NCI-H2171 treated with DMSO at 0.1 percent for 48 hours (cell line): ENCODE measurements at regions not wholly inside any gene's neighbourhood (a gene's known extent, or its start where the extent isn't known, plus 50 kb on each side); places are given as distances from the start of the nearest gene placed in this dataset.
"Not testable (repeated sequence)": the region's sequence is repeated elsewhere in the genome, so short reads cannot be mapped to it uniquely, and the experiment has no call there.

Source experiments
- DNase-seq: peaks from one replicate; lab custom pipeline; 2025; lab: John Stamatoyannopoulos, UW

DNA sequence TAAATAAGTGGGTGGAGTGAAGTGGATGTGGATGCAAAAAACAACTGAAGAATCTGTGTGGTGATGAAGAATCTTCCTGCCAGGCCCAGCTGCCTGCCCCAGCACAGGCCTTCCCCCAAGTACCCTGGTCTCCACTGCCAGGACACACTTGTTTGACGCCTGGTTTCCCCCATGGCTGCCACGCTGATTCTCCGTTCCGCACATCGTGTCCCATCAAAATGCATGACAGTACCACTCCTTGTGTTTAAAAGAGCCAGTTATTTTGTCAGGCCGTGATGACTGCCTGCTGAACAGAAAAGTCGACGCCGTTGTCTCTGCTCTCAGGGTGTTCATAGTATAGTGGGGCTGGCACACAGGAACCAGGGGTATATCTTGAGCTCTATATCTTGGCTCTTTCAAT, 50.3 kb upstream of the KYNU start:
- no peak for DNase-seq

DNA sequence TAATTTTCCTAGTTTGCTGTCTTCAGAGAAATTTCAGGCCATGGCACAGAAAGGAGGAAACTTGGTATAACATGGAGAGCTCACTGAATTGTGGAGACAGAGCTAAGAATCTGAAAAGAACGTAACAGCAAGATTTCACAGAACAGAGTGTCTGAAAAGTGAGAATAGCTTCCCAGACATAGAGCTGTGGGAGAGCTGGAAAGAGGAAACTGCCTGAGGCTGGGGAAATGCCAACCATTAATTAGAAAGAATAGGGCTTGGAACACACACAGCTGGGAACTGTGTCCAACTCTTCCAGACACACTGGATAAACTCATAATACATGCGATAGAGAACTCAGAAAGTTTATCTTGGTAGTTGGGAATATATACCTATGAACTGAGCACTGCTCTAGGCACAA, 51.6 kb upstream of the KYNU start:
- DNase-seq, result no peak

DNA sequence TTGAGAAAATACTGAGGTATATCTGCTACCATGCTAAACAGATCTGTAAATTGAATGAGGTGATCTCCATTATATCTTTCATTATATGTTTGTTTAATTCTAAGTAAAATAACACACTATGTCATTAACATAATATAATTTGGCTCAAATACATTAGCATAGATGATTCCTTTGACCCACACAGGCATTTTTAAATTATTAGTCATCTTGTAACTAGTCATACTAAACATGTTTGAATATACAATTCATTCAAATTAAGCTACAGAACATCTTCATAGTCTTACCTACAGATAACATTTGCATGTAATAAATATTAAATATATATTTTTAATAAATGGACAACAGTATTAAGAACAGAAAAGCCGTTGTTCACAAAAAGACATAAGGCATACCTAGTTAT, 52.7 kb upstream of the KYNU start:
- no peak for DNase-seq

DNA sequence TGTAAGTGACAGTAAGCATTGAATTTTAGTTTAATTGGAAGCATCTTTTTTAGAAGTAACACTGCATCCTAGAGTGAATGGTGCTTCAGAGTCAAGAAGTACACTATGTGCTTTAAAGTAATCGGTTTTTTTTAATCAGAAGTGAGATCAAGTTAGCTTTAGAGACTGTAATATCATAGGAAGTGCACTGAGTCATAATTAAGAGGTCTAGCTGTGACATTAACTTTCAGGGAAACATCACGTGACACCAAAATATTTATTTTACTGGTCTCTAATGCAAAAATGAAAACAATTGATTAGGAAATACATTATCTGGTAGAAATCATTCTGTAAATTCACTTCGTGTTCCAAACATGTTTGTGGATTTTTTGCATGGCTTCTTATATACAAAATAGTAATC, 55.3 kb upstream of the KYNU start:
- DNase-seq, result no peak

DNA sequence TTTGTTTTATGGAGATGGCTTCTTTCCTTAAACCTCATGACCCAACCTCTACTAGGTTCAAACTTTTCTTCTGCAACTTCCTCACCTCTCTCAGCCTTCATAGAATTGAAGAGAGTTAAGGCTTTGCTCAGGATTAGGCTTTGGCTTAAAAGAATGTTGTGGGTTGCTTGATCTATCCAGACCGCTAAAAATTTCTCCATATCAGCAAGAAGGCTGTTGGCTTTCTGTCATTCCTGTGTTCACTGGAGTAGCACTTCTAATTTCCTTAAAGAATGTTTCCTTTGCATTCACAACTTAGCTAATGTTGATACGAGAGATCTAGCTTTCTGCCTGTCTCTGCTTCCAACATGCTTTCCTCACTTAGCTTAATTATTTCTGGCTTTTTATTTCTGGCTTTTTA, 58.1 kb upstream of the KYNU start:
- no peak for DNase-seq

DNA sequence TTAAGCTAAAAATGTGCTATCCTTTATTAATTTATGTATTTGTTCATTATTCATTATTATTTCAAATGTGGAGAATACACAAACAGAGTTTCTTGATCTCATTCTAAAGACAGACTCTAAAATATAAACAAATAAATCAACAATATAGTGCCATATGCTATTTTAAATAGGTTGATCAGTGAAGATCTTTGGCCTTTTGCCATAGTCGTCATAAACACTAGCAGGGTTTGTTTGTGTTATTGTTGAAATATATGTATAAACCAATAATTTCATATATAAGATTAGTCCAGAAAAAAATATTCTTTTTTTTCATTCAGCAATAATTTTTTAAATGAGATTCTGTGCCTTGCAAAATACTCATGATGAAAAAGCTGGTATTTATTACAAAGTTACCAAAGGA, 62.1 kb upstream of the KYNU start:
- DNase-seq, result no peak

DNA sequence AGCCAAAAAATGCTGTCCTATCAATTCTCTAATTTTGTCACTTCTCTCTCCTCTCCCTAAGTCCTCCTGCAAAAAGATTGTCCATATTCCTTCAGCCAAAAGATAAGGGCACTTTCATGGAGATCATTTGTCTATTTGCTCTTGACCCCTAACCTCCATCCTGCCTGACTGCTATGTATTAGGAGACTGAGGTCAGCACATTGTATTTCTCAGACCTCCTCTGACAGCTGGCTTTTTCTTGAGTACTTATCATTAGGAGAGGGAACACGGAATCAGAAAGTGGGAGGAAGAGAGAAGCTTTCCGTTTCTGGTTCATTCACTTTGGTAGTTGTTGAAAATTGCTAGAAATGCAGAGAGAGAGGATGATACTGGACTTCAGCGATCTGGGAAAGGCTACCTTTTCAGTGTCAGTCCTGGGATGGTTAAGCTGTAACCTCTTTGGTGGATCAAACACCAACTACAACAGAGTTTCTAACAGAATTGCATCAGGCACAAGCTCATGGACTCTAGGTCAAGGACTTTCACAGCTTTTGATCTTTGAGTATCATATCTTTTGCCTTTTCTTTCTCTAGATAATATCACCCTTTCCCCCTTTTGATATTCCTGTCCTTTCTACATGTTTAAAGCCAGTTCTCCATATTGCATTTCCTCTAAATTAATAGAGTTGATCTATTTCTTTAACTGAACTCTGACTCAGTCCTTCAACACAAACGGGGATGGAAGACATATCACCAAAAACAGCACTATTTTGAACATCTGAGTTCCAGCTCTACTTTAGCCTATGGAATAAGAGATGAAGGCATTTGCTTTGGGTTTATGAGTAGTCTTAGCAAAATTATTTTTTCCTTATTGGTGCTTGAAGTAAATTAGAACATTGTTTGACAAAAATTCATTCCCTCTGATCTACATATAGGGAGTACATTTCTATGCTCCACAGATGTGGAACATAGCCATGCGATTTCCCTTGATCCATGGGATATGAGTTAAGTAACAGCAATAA, 63.3 kb upstream of the KYNU start:
- DNase-seq, result no peak

DNA sequence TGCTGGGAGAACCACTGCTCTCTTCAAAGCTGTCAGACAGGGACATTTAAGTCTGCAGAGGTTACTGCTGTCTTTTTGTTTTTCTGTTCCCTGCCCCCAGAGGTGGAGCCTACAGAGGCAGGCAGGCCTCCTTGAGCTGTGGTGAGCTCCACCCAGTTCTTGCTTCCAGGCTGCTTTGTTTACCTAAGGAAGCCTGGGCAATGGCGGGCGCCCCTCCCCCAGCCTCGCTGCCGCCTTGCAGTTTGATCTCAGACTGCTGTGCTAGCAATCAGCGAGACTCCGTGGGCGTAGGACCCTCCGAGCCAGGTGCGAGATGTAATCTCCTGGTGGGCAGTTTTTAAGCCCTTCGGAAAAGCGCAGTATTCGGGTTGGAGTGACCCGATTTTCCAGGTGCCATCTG, 65.8 kb upstream of the KYNU start:
- not testable (repeated sequence) for DNase-seq

DNA sequence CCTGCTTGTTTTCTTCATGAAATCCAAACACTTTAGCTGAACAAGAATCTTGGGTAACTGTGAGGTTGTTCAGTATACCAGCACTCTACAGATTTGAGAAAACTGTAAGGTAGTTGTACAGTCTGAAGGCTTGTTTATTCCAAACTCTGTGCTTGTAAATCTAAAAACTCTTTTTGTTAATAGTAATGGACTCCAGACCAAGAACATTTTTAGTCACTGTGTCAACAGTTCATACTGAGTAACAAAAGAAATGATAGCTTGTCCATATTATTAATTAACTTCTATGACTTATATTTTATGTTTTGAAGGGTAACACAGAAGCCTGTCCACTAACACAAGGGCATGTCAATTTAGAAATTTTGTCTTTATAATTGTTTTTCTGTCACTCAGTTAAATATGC, 72.2 kb upstream of the KYNU start:
- DNase-seq, result no peak

DNA sequence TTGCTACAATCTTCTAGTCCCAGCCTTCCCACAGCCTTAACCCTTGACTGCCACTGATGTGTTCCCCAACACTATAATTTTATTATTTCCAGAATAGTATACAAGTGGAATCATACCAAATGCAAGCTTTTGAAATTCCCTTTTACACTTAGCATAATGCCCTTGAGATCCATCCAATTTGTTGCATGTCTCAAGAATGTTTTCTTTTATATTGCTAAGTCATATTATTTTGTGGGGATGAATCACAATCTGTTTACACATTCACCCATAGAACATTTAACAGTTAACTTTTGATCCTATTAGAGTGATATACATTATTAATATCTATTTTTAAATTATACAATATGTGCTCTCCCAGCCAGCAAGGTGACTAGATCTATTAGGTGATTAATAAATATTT, 74.3 kb upstream of the KYNU start:
- DNase-seq, result no peak

DNA sequence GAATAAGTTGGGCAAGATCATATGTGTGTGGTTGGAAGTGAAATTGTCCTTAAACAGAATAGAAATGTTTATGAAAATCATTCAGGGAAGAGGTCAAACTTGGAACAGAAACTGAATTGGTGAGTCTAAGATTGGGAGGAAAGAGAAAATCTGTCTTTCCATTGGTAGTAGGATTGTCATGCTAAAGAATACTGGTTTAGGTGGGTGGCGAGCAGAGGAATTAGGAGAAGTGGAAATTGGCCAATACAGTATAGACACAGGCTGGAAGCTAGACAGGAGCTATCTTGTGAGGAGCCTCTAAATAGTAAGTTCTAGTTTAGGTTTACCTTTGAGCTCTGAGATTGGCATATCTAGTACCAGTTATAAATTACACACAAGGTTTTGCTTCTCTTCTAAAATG, 80.9 kb upstream of the KYNU start:
- DNase-seq, result no peak

DNA sequence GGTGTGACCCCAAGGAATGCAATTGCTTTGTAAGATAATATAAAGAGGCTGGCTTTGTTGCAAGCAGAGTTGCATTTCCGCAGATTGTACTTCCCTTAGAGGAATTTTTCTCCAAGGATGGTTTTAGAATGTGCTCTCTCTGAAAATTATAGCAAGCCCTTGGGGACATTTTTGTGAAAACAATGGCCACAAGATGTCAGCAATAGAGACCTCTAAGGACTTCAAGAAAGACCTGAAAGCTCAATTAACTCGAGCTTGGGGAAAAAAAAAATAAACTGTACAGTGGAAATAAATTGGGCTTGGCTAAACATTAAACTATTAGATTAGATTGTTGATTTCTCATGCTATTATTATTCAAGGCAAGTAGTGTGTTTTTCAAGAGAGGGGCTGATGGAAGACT, 81.3 kb upstream of the KYNU start:
- no peak for DNase-seq

DNA sequence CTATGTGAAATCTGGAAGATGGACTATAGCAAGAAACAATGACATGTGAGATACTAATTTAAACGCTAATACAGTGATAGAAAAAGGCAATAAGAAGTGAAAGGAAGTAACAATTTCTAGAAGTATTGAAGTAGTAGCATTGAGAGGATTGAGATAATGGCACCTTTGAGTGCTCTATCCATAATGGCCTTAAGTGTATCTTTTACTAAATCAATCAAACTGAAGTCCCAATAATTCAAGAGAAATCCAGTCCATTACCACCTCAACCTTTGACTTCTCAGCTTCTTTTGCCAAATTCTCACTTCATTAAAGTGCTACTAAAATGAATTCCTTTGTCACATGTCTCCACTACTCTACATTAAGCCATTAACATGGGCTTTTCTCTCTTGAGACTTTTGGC, 82.6 kb upstream of the KYNU start:
- DNase-seq, result no peak

DNA sequence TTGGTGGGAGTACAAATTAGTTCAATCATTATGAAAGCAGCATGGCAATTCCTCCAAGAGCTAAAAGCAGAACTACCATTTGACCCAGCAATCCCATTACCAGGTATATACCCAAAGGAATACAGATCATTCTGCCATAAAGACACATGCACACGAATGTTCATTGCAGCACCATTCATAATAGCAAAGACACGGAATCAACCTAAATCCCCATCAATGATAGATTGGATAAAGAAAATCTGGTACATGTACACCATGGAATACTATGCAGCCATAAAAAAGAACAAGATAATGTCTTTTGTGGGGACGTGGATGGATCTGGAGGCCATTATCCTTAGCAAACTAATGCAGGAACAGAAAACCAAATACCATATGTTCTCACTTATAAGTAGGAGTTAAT, 85.1 kb upstream of the KYNU start:
- DNase-seq, result not testable (repeated sequence)

DNA sequence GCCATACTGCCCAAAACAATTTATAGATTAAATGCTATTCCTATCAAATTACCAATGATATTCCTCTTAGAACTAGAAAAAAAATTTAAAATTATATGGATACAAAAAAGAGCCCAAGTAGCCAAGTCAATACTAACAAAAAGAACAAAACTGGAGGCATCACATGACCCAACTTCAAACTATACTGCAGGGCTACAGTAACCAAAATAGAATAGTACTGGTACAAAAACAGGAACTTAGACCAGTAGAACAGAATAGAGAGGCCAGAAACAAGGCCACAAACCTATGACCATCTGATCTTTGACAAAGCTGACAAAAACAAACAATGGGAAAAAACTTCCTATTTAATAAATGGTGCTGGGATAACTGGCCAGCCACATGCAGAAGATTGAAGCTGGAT, 86.1 kb upstream of the KYNU start:
- no peak for DNase-seq

DNA sequence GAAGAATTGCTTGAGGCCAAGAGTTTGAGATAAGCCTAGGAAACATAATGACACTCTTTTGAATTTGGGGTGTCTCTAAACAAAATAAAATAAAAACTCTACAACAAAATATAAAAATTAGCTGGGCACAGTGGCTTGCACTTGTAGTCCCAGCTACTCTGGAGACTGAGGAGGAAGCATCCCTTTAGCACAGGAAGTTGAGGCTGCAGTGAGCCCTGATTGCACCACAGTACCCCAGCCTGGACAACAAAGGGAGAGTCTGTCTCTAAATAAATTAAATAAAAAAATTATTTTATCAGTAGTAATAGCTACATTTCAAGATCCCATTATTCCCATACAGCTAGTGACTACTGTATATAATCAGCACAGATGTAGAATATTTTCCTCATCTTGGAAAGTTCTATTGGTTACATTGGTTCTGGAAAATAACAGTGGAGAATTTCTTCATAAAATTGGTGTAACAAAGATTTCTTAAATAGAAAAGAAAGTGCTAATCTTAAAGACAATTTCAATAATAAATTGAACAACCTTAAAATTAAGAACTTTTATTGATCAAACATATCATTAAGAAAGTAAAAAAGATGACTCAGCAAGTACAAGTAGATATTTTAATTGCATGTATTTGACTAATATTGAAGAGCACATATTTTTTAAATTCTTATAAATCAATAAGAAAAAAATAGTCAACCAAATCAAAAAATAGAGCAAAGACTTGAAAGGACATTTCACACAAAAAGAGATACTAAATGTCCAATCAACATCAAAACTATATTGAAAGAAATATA, 90.4 kb upstream of the KYNU start:
- no peak for DNase-seq

DNA sequence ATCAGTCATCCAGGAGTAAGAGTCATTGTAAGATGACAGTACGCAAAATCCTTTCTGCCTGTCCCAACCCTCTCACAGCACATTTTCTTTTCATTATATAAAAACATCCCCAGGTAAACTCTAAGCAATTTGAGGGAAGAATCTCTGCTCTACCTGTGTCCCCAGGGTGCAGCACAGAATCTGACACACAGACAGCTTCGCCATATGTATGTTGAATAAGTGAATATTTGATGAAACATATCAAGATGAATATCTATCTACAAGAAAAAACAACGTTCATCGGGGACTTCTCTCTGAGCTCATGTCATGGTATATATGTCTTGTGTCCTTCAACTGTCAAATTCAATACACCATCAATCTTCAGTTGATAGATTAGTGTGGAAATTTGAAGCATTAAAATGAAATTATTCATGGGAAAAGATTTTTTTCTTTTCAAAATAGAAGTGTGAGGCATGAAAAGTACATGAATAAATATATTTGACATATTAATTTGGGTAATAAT, 94.5 kb upstream of the KYNU start:
- no peak for DNase-seq

DNA sequence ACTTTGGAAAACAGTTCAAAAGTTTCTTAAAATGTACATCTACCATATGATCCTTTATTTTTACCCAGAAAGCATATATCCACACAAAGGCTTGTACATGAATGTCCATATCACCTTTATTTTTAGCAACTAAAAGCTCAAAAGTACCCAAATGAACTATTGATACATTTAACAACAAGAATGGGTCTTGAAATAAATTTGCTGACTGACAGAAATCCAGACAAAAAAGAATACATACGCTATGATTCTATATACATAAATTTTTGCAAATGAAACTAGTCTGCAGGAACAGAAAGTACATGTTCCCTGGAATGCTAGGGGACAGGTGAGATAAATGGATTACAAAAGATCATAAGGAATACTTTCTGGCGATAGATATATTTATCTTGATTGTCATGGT, 96.3 kb upstream of the KYNU start:
- no peak for DNase-seq

DNA sequence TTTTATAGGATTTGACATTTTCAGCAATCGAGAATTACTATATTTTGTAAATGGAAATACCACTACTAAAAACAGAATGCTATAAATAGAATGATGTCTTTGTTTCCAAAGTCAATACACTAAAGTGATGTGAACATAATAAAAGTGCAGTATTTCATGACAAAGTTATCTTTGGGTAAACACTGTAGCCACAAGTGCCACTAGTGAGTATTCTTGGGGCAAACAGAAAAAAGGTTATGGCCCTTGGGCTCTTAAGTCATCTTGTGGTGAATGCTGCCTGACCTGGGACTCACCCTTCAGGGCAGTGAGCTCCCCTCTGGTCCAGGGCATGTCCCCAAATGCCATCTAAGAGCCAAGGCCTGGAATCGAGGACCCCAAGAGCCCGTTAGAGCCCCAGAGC, 99.2 kb upstream of the KYNU start:
- DNase-seq, result no peak

DNA sequence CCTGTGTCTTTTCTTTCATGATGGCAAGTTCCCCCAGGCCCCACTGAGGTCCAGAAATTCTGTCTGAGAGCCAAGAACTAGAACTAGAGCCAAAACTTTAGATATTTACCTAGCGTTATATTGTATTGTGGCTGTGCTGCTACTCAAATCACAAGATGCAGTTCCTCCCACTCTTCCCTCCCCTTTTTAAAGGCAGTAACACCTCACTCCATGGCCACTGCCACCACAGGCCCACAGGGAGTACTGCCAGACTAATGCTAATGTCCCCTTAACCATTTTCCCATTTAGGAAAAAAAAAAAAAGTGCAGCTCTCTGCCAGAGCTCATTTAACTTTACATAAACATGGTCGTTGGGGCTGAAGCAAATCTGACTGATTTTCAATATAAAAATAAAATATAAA, 99.7 kb upstream of the KYNU start:
- DNase-seq, result no peak

DNA sequence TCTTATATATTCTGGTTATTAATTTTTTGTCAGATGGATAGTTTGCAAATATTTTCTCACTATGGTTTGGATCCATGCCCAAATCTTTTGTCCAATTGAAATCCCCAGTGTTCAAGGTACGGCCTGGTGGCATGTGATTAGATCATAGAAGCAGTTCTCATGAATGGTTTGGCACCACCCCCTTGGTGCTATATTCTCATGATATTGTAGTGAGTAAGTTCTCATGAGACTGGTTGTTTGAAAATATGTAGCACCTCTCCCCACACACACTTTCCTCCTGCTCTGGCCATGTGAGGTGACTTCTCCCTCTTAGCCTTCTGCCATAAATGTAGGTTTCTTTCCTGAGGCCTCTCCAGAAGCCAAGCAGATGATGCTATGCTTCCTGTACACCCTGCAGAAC, 107.7 kb upstream of the KYNU start:
- no peak for DNase-seq

DNA sequence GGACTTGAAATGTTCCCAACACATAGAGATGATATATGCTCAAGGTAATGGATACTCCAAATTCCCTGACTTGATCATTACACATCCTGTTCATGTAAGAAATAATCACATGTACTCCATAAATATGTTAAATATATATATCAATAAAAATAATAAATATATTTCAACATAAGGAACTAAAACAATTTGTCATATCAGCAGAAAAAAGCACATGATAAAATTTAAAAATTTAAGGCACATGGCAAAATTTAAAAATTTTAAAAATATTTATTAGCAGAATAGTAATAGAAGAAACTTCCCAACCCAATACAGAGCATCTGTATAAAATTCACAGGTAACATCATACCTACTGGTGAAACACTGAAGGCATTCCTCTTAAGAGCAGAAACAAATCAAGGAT, 109.6 kb upstream of the KYNU start:
- DNase-seq, result no peak

DNA sequence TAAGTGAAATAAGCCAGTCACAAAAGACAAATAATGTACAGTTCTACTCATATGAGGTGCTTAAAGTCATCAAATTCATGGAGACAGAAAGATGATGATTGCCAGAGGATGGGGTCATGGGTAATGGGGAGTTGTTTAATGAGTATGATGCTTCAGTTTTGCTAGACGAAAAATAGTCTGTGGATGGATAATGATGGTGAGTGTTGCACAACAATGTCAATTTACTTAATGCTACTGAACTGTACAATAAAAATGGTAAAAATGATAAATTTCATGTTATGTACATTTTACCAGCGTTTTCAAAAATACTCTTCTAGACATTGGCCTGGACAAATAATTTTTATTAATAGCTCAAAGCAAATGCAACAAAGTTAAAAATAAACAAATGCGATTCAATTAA, 118.5 kb upstream of the KYNU start:
- no peak for DNase-seq
